K562 (cell line): ENCODE measurements at regions not wholly inside any gene's neighbourhood (a gene's known extent, or its start where the extent isn't known, plus 50 kb on each side); places are given as distances from the start of the nearest gene placed in this dataset.
"Not testable (repeated sequence)": the region's sequence is repeated elsewhere in the genome, so short reads cannot be mapped to it uniquely, and the experiment has no call there.

Source experiments
- ATAC-seq: fragments of 200-7000 bp; cut with Tn5 transposase; 3 replicates; pipeline ENCODE4 v1.9.1; 2020; ENCODE audit warnings: moderate library complexity
- BruUV-seq: library from RNA; stranded (reverse); fragments of 400-500 nt; replicated peaks from 2 replicates; lab custom pipeline; 2021; lab: Mats Ljungman, UMichigan
- CTCF ChIA-PET: fragments of 300-600 bp; formaldehyde crosslinking; extraction: SDS; loops from one replicate; lab custom pipeline; 2021; ENCODE audit warnings: low intra/inter-chr PET ratio; lab: Yijun Ruan, JAX
- POLR2A ChIA-PET: fragments of 300-600, 350-650 bp; sonication (Branson Sonifier 250); formaldehyde crosslinking; extraction: SDS; loops from one replicate; lab custom pipeline; 2021; ENCODE audit warnings: antibody characterized with exemption, inconsistent platforms; lab: Yijun Ruan, JAX
- DNase-seq, 4 experiments: peaks; one replicate each; pipeline versions ENCODE4 v3.0.0 to v3.0.0-alpha.2; 2011 to 2018; ENCODE audit warnings: low spot score in 3 of 4, mixed read lengths in 3 of 4; ENCODE audit errors: extremely low read depth in 1 of 4
- FAIRE-seq: peaks from 2 replicates; lab custom pipeline; 2011; peaks lifted over from hg19 to GRCh38; lab: Jason Lieb, UNC
- H2AFZ ChIP-seq: 2 replicates; pipeline ENCODE4 v1.6.0; 2011; ENCODE audit warnings: low read depth, low read length, control low read depth, inconsistent platforms
- H3K27ac ChIP-seq: fragments of 200-600 bp; 3 replicates; pipeline ENCODE4 v1.8.0; 2011; ENCODE audit warnings: low read depth, mild to moderate bottlenecking, control low read depth, inconsistent platforms, low read length, moderate library complexity, mixed read lengths; ENCODE audit errors: extremely low read depth
- H3K27me3 ChIP-seq, 2 experiments: fragments of 300-600 bp in 1 of 2; 2 replicates in 1 of 2; 3 replicates in 1 of 2; pipeline versions ENCODE4 v1.6.0 to v1.8.0; 2011; ENCODE audit warnings: inconsistent platforms in 2 of 2, low read length in 2 of 2, mild to moderate bottlenecking in 1 of 2, mixed read lengths in 1 of 2, moderate library complexity in 1 of 2; ENCODE audit not compliant: control insufficient read depth in 2 of 2, insufficient read depth in 2 of 2
- H3K36me3 ChIP-seq: fragments of 300-600 bp; 3 replicates; pipeline ENCODE4 v1.8.0; 2011; ENCODE audit warnings: mild to moderate bottlenecking, low read length, inconsistent platforms; ENCODE audit not compliant: control insufficient read depth, insufficient read depth
- H3K4me1 ChIP-seq, 2 experiments: fragments of 200-600 bp in 1 of 2; replicated peaks in 1 of 2; 2 replicates in 1 of 2; 3 replicates in 1 of 2; pipeline versions ENCODE4 v1.5.1 to v1.8.0; 2011; ENCODE audit warnings: inconsistent platforms in 2 of 2, low read length in 2 of 2, mild to moderate bottlenecking in 1 of 2, mixed read lengths in 1 of 2, moderate library complexity in 1 of 2; ENCODE audit not compliant: control insufficient read depth in 2 of 2, insufficient read depth in 2 of 2
- H3K4me2 ChIP-seq: 2 replicates; pipeline ENCODE4 v1.6.1; 2011; ENCODE audit warnings: low read length, control low read depth, inconsistent platforms, mixed read lengths; ENCODE audit not compliant: insufficient read depth
- H3K4me3 ChIP-seq: fragments of 200-600 bp; sonication (generic), shearing (Covaris generic); 2 replicates; pipeline ENCODE4 v1.5.1; 2016; ENCODE audit warnings: control low read depth, inconsistent platforms
- H3K79me2 ChIP-seq: fragments of 200-600 bp; 3 replicates; pipeline ENCODE4 v1.8.0; 2011; ENCODE audit warnings: low read length, inconsistent platforms; ENCODE audit not compliant: control insufficient read depth, insufficient read depth
- H3K9ac ChIP-seq, 2 experiments: 2 replicates each; pipeline versions ENCODE4 v1.6.0 to v1.6.1; 2011; ENCODE audit warnings: low read depth in 2 of 2, low read length in 2 of 2, control low read depth in 1 of 2, inconsistent platforms in 1 of 2, mild to moderate bottlenecking in 1 of 2, mixed read lengths in 1 of 2; ENCODE audit not compliant: insufficient read depth in 1 of 2
- H3K9me1 ChIP-seq: one replicate; pipeline ENCODE4 v1.6.0; 2011; ENCODE audit warnings: inconsistent platforms, mild to moderate bottlenecking, low read length, moderate library complexity; ENCODE audit not compliant: control insufficient read depth, insufficient read depth
- H3K9me3 ChIP-seq: replicated peaks from 2 replicates; pipeline ENCODE4 v1.5.1; 2011; ENCODE audit warnings: low read depth, low read length, inconsistent platforms; ENCODE audit not compliant: control insufficient read depth, insufficient read depth
- H4K20me1 ChIP-seq: replicated peaks from 2 replicates; pipeline ENCODE4 v1.6.1; 2011; ENCODE audit warnings: low read length, inconsistent platforms, mixed read lengths; ENCODE audit not compliant: control insufficient read depth, insufficient read depth
- ARNT ChIP-seq, 2 experiments: fragments of 450-650 bp; IDR thresholded peaks; 2 replicates each; pipeline ENCODE4 v1.6.1; 2016; ENCODE audit warnings: mild to moderate bottlenecking in 1 of 2
- ETV5 ChIP-seq: sonication (generic); formaldehyde crosslinking; IDR thresholded peaks from 2 replicates; pipeline ENCODE4 v1.4.0; 2020; ENCODE audit warnings: low read depth, mild to moderate bottlenecking, missing genetic modification reagents
- NELFE ChIP-seq: IDR thresholded peaks from 2 replicates; pipeline ENCODE4 v1.6.1; 2011; ENCODE audit warnings: mild to moderate bottlenecking; ENCODE audit not compliant: insufficient read depth, insufficient read length
- NFE2 ChIP-seq: IDR thresholded peaks from 2 replicates; pipeline ENCODE4 v1.6.1; 2014; ENCODE audit warnings: antibody characterized with exemption, low read depth
- POLR3A ChIP-seq: IDR thresholded peaks from 2 replicates; pipeline ENCODE4 v1.6.1; 2011; ENCODE audit warnings: borderline replicate concordance, mild to moderate bottlenecking, moderate library complexity; ENCODE audit not compliant: insufficient read length, insufficient read depth; ENCODE audit errors: extremely low read depth
- PPARD ChIP-seq: fragments of 250-450 bp; sonication (Bioruptor Pico); IDR thresholded peaks from 2 replicates; pipeline ENCODE4 v1.8.0; 2022; ENCODE audit warnings: inconsistent platforms, mild to moderate bottlenecking, moderate library complexity
- SPI1 ChIP-seq: IDR thresholded peaks from 2 replicates; pipeline ENCODE4 v1.6.1; 2011; ENCODE audit warnings: low read depth, low read length, control low read depth, borderline replicate concordance
- WGBS: fragments of 100-300 bp; shearing (Covaris generic); methylation state at CpG from one replicate; pipeline ENCODE4 v1.1.6; 2016; ENCODE audit warnings: low coverage, mixed read lengths; ENCODE audit not compliant: insufficient coverage; ENCODE audit errors: missing lambda C conversion rate; 5-methylcytosine and 5-hydroxymethylcytosine counted together
- in situ Hi-C: fragments of 300-500 bp; cut with MboI; formaldehyde crosslinking; loops from 4 replicates; pipeline ENCODE4 v1.15.0; 2018; ENCODE audit warnings: inconsistent platforms, mixed read lengths
- intact Hi-C: fragments of 100-400 bp; cut with micrococcal nuclease; formaldehyde crosslinking; loops from 2 replicates; pipeline ENCODE4 v1.14.2; 2022
- TF ChIP-seq, protein P1 (sequence below): IDR thresholded peaks from 2 replicates; pipeline ENCODE4 v1.6.1; 2011; ENCODE audit warnings: borderline replicate concordance, low read depth, mild to moderate bottlenecking, moderate library complexity, low read length; ENCODE audit not compliant: insufficient read depth, poor library complexity, severe bottlenecking

DNA sequence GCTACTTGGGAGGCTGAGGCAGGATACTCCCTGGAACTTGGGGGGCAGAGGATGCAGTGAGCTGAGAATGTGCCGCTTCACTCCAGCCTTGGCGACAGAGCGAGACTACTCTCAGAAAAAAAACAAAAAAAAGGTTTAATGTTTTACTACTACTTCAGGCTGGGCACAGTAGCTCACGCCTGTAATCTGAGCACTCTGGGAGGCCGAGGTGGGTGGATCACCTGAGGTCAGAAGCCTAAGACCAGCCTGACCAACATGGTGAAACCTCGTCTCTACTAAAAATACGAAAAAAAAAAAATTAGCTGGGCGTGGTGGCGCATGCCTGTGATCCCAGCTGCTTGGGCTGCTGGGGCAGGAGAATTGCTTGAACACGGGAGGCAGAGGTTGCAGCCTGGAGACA, 75.7 kb upstream of the ATIC start (continued):
- TF ChIP-seq, protein P1, sequence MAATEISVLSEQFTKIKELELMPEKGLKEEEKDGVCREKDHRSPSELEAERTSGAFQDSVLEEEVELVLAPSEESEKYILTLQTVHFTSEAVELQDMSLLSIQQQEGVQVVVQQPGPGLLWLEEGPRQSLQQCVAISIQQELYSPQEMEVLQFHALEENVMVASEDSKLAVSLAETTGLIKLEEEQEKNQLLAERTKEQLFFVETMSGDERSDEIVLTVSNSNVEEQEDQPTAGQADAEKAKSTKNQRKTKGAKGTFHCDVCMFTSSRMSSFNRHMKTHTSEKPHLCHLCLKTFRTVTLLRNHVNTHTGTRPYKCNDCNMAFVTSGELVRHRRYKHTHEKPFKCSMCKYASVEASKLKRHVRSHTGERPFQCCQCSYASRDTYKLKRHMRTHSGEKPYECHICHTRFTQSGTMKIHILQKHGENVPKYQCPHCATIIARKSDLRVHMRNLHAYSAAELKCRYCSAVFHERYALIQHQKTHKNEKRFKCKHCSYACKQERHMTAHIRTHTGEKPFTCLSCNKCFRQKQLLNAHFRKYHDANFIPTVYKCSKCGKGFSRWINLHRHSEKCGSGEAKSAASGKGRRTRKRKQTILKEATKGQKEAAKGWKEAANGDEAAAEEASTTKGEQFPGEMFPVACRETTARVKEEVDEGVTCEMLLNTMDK, result no peak
- TF ChIP-seq NELFE (no peak), SPI1 (no peak), ETV5 (no peak), ARNT (IDR thresholded peaks at IDR 0.05) (no peak), POLR3A (no peak), PPARD (no peak), NFE2 (no peak)
- TF ChIP-seq, all 486 proteins: peak for 0

DNA sequence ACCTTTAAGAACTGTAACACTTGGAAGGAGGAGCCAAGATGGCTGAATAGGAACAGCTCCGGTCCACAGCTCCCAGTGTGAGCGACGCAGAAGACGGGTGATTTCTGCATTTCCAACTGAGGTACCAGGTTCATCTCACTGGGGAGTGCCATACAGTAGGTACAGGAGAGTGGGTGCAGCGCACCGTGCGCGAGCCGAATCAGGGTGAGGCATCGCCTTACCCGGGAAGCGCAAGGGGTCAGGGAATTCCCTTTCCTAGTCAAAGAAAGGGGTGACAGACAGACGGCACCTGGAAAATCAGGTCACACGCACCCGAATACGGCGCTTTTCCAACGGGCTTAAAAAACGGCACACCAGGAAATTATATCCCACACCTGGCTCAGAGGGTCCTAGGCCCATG, 81.8 kb upstream of the ABCA12 start:
- H3K27me3 ChIP-seq, DNase-seq, H3K4me3 ChIP-seq, H3K4me2 ChIP-seq, H3K36me3 ChIP-seq, ATAC-seq, in situ Hi-C loops, BruUV-seq, H4K20me1 ChIP-seq, POLR2A ChIA-PET, H3K9ac ChIP-seq, intact Hi-C loops, CTCF ChIA-PET, FAIRE-seq, H3K9me1 ChIP-seq, H3K27ac ChIP-seq, H3K79me2 ChIP-seq, H3K9me3 ChIP-seq, H2AFZ ChIP-seq, H3K4me1 ChIP-seq: not testable (repeated sequence)
- 72% methylated on average over 9 of the region's 19 CpGs for WGBS
